Middle frontal gyrus (tissue), 1 donor: ENCODE measurements at regions not wholly inside any gene's neighbourhood (a gene's known extent, or its start where the extent isn't known, plus 50 kb on each side); places are given as distances from the start of the nearest gene placed in this dataset.

Source experiments
- DNase-seq: peaks from one replicate; pipeline ENCODE4 v3.0.0-alpha.2; 2015; ENCODE audit warnings: low spot score; ENCODE audit errors: extremely low spot score

- no peak for DNase-seq
Measured at GRCh38 chr20:60240415-60240814, 282.2 kb downstream of the CDH26 start.

- DNase-seq: no peak
Measured at GRCh38 chr20:60240986-60241385, 282.8 kb downstream of the CDH26 start.

- DNase-seq: no peak
Measured at GRCh38 chr20:60242836-60243505, 284.7 kb downstream of the CDH26 start.

- DNase-seq: no peak
Measured at GRCh38 chr20:60244373-60245146, 286.3 kb downstream of the CDH26 start.

- DNase-seq: no peak
Measured at GRCh38 chr20:60246751-60247150, 288.5 kb downstream of the CDH26 start.

- no peak for DNase-seq
Measured at GRCh38 chr20:60249436-60249835, 291.2 kb downstream of the CDH26 start.

- DNase-seq: no peak
Measured at GRCh38 chr20:60250251-60250650, 292.0 kb downstream of the CDH26 start.

GRCh38 chr20:60252866-60253265 is 294.6 kb downstream of the CDH26 start:
- DNase-seq: no peak

GRCh38 chr20:60253471-60253870 is 295.2 kb downstream of the CDH26 start:
- DNase-seq: no peak

GRCh38 chr20:60254901-60255411 is 296.7 kb downstream of the CDH26 start:
- no peak for DNase-seq

GRCh38 chr20:60255415-60255814 is 297.2 kb downstream of the CDH26 start:
- no peak for DNase-seq

GRCh38 chr20:60255866-60256265 is 297.6 kb downstream of the CDH26 start:
- DNase-seq: no peak

- no peak for DNase-seq
Measured at GRCh38 chr20:60256811-60257210, 298.6 kb downstream of the CDH26 start.

- DNase-seq: no peak
Measured at GRCh38 chr20:60257671-60258070, 299.4 kb downstream of the CDH26 start.

GRCh38 chr20:60258255-60258863 is 300.1 kb downstream of the CDH26 start:
- no peak for DNase-seq

GRCh38 chr20:60261333-60261732 is 303.1 kb downstream of the CDH26 start:
- no peak for DNase-seq

- no peak for DNase-seq
Measured at GRCh38 chr20:60262967-60263603, 304.9 kb downstream of the CDH26 start.

GRCh38 chr20:60263725-60264709 is 305.8 kb downstream of the CDH26 start:
- DNase-seq: no peak

GRCh38 chr20:60266177-60266823 is 308.1 kb downstream of the CDH26 start:
- no peak for DNase-seq

- DNase-seq: no peak
Measured at GRCh38 chr20:60268491-60268890, 310.3 kb downstream of the CDH26 start.
